ENCODE measurements at regions not wholly inside any gene's neighbourhood (a gene's known extent, or its start where the extent isn't known, plus 50 kb on each side); places are given as distances from the start of the nearest gene placed in this dataset.

GRCh38 chr5:98521821-98522220, 251.6 kb upstream of the RGMB start:
- TF ChIP-seq ZNF362 (tag by site-specific recombination; IDR thresholded peaks at IDR 0.05) (no peak), CTCF (tag by site-specific recombination; IDR thresholded peaks at IDR 0.05) (no peak), ZNF341 (tag by site-specific recombination; IDR thresholded peaks at IDR 0.05; ENCODE audit: low read depth) (no peak), ZNF335 (tag by site-specific recombination; conservative IDR thresholded peaks at IDR 0.05) (no peak), ZNF169 (tag by site-specific recombination; IDR thresholded peaks at IDR 0.05) (no peak), ZNF549 (tag by site-specific recombination; IDR thresholded peaks at IDR 0.05) (no peak), ZNF274 (IDR thresholded peaks at IDR 0.05; ENCODE audit: low read length) (no peak), ZNF274 (tag by site-specific recombination; IDR thresholded peaks at IDR 0.05; ENCODE audit: borderline replicate concordance) (no peak), ZFP37 (tag by site-specific recombination; IDR thresholded peaks at IDR 0.05) (no peak)
